ENCODE measurements at regions not wholly inside any gene's neighbourhood (a gene's known extent, or its start where the extent isn't known, plus 50 kb on each side); places are given as distances from the start of the nearest gene placed in this dataset.

- Histone ChIP-seq H3K4me1 (ENCODE audit: insufficient read depth, low read length) (peaks cover 24% of the 10 kb centered on the region), H3K9me3 (ENCODE audit: low read length) (no peaks in the 10 kb centered on the region), H3K27me3 (ENCODE audit: insufficient read depth, low read length, poor library complexity, severe bottlenecking) (no peaks in the 10 kb centered on the region), H3K27ac (ENCODE audit: low read depth, low read length) (no peak overlapping the region), H3K36me3 (ENCODE audit: insufficient read depth, low read length) (no peaks in the 10 kb centered on the region), H3K4me3 (ENCODE audit: low read length) (no peak overlapping the region)
- Mint-ChIP-seq H3K4me3 (no peak overlapping the region), H3K27ac (no peak overlapping the region), H3K4me1 (peaks cover 19 to 47% (median 41%) of the 10 kb centered on the region in 3 donors), H3K36me3 (peaks cover 0 to 3% (median 0%) of the 10 kb centered on the region in 3 donors), H3K27me3 (peaks cover 0 to 1% of the 10 kb centered on the region in 2 donors), H3K9me3 (no peaks in the 10 kb centered on the region)
- no peak for DNase-seq
- ChIA-PET CTCF (no interaction called here), POLR2A (interaction anchor here (0.6 kb wide), 2 partner anchors 159 to 669 kb away, joined by 3 read pairs; no protein-coding TSS in a partner anchor)
Measured at GRCh38 chr13:42373048-42373812, 101.3 kb downstream of the AKAP11 start.

DNA sequence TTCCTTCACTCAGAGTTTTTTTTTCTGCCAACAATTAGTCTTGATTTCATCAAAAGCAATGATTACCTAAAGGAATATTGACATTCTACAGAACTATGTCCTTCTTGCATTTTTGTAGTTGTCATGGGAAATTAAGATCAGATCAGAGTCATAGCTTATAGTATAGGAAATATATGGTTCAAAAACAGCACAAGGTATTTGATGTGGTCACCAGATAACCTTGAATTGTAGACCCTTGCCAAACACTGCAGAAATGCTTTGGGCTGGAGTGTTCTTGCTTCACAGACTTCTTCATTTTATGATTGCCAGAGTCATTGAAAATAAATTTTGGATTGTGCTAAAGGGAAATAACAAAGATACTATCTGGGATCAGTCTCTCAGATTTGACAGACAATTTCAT, 103.7 kb downstream of the AKAP11 start:
- no peaks in the 10 kb centered on the region for H3K36me3 ChIP-seq (ENCODE audit: insufficient read depth, low read length)
- no peak overlapping the region for H3K27ac ChIP-seq (ENCODE audit: low read depth, low read length)
- peaks cover 17% of the 10 kb centered on the region for H3K4me1 ChIP-seq (ENCODE audit: insufficient read depth, low read length)
- Mint-ChIP-seq H3K9me3 (no peaks in the 10 kb centered on the region), H3K4me1 (peaks cover 20 to 45% (median 42%) of the 10 kb centered on the region in 3 donors), H3K27me3 (peaks cover 0 to 1% of the 10 kb centered on the region in 2 donors), H3K27ac (no peak overlapping the region), H3K4me3 (no peak overlapping the region), H3K36me3 (peaks cover 0 to 3% (median 0%) of the 10 kb centered on the region in 3 donors)
- no peaks in the 10 kb centered on the region for H3K27me3 ChIP-seq (ENCODE audit: insufficient read depth, low read length, poor library complexity, severe bottlenecking)
- H3K9me3 ChIP-seq (ENCODE audit: low read length): no peaks in the 10 kb centered on the region
- DNase-seq: no peak
- ChIA-PET CTCF (no interaction called here), POLR2A (no interaction called here)
- no peak overlapping the region for H3K4me3 ChIP-seq (ENCODE audit: low read length)

- Mint-ChIP-seq H3K27ac (peak overlapping the region in 6 of 8 donors; percentile 40 to 86 (median 66)), H3K27me3 (peaks cover 0 to 1% of the 10 kb centered on the region in 2 donors), H3K4me3 (peak overlapping the region in 5 of 7 donors; percentile 5 to 54 (median 41)), H3K36me3 (no peaks in the 10 kb centered on the region), H3K4me1 (peaks cover 20 to 41% (median 41%) of the 10 kb centered on the region in 3 donors), H3K9me3 (no peaks in the 10 kb centered on the region)
- ChIA-PET CTCF (interaction anchor here (0.8 to 1.1 kb wide), 3 partner anchors 10 to 88 kb away, joined by 3 to 4 read pairs (median 3); no protein-coding TSS in a partner anchor), POLR2A (interaction anchor here (0.9 kb wide), 1 partner anchor 15 kb away, joined by 4 read pairs; no protein-coding TSS in a partner anchor)
- DNase-seq: peak in 2 of 5 donors; percentile 52 to 64
- no peaks in the 10 kb centered on the region for H3K36me3 ChIP-seq (ENCODE audit: insufficient read depth, low read length)
- H3K4me3 ChIP-seq (ENCODE audit: low read length): no peak overlapping the region
- no peak overlapping the region for H3K27ac ChIP-seq (ENCODE audit: low read depth, low read length)
- no peaks in the 10 kb centered on the region for H3K27me3 ChIP-seq (ENCODE audit: insufficient read depth, low read length, poor library complexity, severe bottlenecking)
- H3K4me1 ChIP-seq (ENCODE audit: insufficient read depth, low read length): peaks cover 17% of the 10 kb centered on the region
- no peaks in the 10 kb centered on the region for H3K9me3 ChIP-seq (ENCODE audit: low read length)
Measured at GRCh38 chr13:42377640-42378382, 105.9 kb downstream of the AKAP11 start.

- Mint-ChIP-seq H3K9me3 (no peaks in the 10 kb centered on the region), H3K36me3 (no peaks in the 10 kb centered on the region), H3K27me3 (peaks cover 0 to under 1% of the 10 kb centered on the region in 2 donors), H3K27ac (peak overlapping the region in 5 of 8 donors; percentile 40 to 86 (median 72)), H3K4me3 (peak overlapping the region in 1 of 7 donors; percentile 41), H3K4me1 (peaks cover 20 to 41% (median 39%) of the 10 kb centered on the region in 3 donors)
- Histone ChIP-seq H3K36me3 (ENCODE audit: insufficient read depth, low read length) (no peaks in the 10 kb centered on the region), H3K4me1 (ENCODE audit: insufficient read depth, low read length) (peaks cover 17% of the 10 kb centered on the region), H3K4me3 (ENCODE audit: low read length) (no peak overlapping the region), H3K9me3 (ENCODE audit: low read length) (no peaks in the 10 kb centered on the region), H3K27me3 (ENCODE audit: insufficient read depth, low read length, poor library complexity, severe bottlenecking) (no peaks in the 10 kb centered on the region), H3K27ac (ENCODE audit: low read depth, low read length) (no peak overlapping the region)
- no peak for DNase-seq
- ChIA-PET POLR2A (interaction anchor here (0.9 kb wide), 1 partner anchor 14 kb away, joined by 4 read pairs; no protein-coding TSS in a partner anchor), CTCF (interaction anchor here (0.8 to 1.9 kb wide), 3 partner anchors 11 to 19 kb away, joined by 3 to 6 read pairs (median 4); no protein-coding TSS in a partner anchor)
Measured at GRCh38 chr13:42378383-42378780, 106.4 kb downstream of the AKAP11 start.

DNA sequence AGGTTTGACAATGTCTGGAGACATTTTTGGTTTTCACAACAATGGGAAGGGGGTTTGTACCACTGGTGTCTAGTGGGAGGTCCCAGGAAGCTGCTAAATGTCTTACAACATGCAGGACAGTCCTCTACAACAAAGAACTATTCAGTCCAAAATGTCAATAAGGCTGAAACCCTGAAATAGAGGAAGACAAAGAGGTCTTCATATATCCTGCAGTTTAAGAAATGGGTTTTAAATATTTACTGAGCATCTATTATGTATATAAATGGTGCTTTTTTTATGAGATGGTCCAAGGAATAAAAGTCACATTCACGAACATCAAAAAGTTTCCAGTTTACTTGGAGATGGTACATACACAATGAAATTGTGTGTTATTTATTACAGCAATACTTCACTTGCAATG, 107.3 kb downstream of the AKAP11 start:
- H3K4me3 Mint-ChIP-seq: peak overlapping the region in 1 of 7 donors; percentile 1
- no peaks in the 10 kb centered on the region for H3K36me3 Mint-ChIP-seq
- Histone ChIP-seq H3K4me1 (ENCODE audit: insufficient read depth, low read length) (peaks cover 17% of the 10 kb centered on the region), H3K27me3 (ENCODE audit: insufficient read depth, low read length, poor library complexity, severe bottlenecking) (no peaks in the 10 kb centered on the region), H3K4me3 (ENCODE audit: low read length) (no peak overlapping the region), H3K36me3 (ENCODE audit: insufficient read depth, low read length) (no peaks in the 10 kb centered on the region), H3K9me3 (ENCODE audit: low read length) (no peaks in the 10 kb centered on the region), H3K27ac (ENCODE audit: low read depth, low read length) (no peak overlapping the region)
- ChIA-PET CTCF (interaction anchor here (1.3 to 1.9 kb wide), 2 partner anchors 10 to 14 kb away, joined by 3 to 6 read pairs; no protein-coding TSS in a partner anchor), POLR2A (no interaction called here)
- H3K27ac Mint-ChIP-seq: peak overlapping the region in 1 of 8 donors; percentile 72
- DNase-seq: no peak
- no peaks in the 10 kb centered on the region for H3K27me3 Mint-ChIP-seq
- no peaks in the 10 kb centered on the region for H3K9me3 Mint-ChIP-seq
- peaks cover 20 to 41% (median 39%) of the 10 kb centered on the region in 3 donors for H3K4me1 Mint-ChIP-seq

GRCh38 chr13:42380420-42381164, 108.6 kb downstream of the AKAP11 start:
- POLR2A ChIA-PET: no interaction called here
- Histone ChIP-seq H3K9me3 (ENCODE audit: low read length) (no peaks in the 10 kb centered on the region), H3K4me3 (ENCODE audit: low read length) (no peak overlapping the region), H3K4me1 (ENCODE audit: insufficient read depth, low read length) (peaks cover 17% of the 10 kb centered on the region), H3K36me3 (ENCODE audit: insufficient read depth, low read length) (no peaks in the 10 kb centered on the region), H3K27ac (ENCODE audit: low read depth, low read length) (no peak overlapping the region), H3K27me3 (ENCODE audit: insufficient read depth, low read length, poor library complexity, severe bottlenecking) (no peaks in the 10 kb centered on the region)
- CTCF ChIA-PET: interaction anchor here (1.3 to 1.9 kb wide), 3 partner anchors 9 to 13 kb away, joined by 3 to 6 read pairs (median 5); no protein-coding TSS in a partner anchor
- peaks cover 20 to 38% (median 33%) of the 10 kb centered on the region in 3 donors for H3K4me1 Mint-ChIP-seq
- no peaks in the 10 kb centered on the region for H3K9me3 Mint-ChIP-seq
- no peak for DNase-seq
- H3K36me3 Mint-ChIP-seq: no peaks in the 10 kb centered on the region
- H3K27ac Mint-ChIP-seq: peak overlapping the region in 1 of 8 donors; percentile 83
- H3K4me3 Mint-ChIP-seq: peak overlapping the region in 2 of 7 donors; percentile 6 to 34
- H3K27me3 Mint-ChIP-seq: no peaks in the 10 kb centered on the region

GRCh38 chr13:42381165-42381425, 109.1 kb downstream of the AKAP11 start:
- no peaks in the 10 kb centered on the region for H3K36me3 ChIP-seq (ENCODE audit: insufficient read depth, low read length)
- H3K4me1 ChIP-seq (ENCODE audit: insufficient read depth, low read length): peaks cover 17% of the 10 kb centered on the region
- Mint-ChIP-seq H3K4me1 (peaks cover 20 to 33% (median 28%) of the 10 kb centered on the region in 3 donors), H3K36me3 (no peaks in the 10 kb centered on the region), H3K4me3 (no peak overlapping the region), H3K27me3 (no peaks in the 10 kb centered on the region), H3K9me3 (no peaks in the 10 kb centered on the region), H3K27ac (no peak overlapping the region)
- no peak overlapping the region for H3K27ac ChIP-seq (ENCODE audit: low read depth, low read length)
- ChIA-PET POLR2A (no interaction called here), CTCF (interaction anchor here (1.9 kb wide), 1 partner anchor 12 kb away, joined by 5 read pairs; no protein-coding TSS in a partner anchor)
- DNase-seq: no peak
- no peaks in the 10 kb centered on the region for H3K9me3 ChIP-seq (ENCODE audit: low read length)
- H3K27me3 ChIP-seq (ENCODE audit: insufficient read depth, low read length, poor library complexity, severe bottlenecking): no peaks in the 10 kb centered on the region
- no peak overlapping the region for H3K4me3 ChIP-seq (ENCODE audit: low read length)
